HFFc6 (cell line): ENCODE measurements at regions not wholly inside any gene's neighbourhood (a gene's known extent, or its start where the extent isn't known, plus 50 kb on each side); places are given as distances from the start of the nearest gene placed in this dataset.

Experiments used
- DNase-seq: peaks from one replicate; pipeline ENCODE4 v3.0.0-alpha.2; 2018
- H3K27ac Mint-ChIP-seq: 2 replicates; pipeline ENCODE4 v1.8.0; 2020; ENCODE audit warnings: mild to moderate bottlenecking, mixed read lengths
- H3K27me3 Mint-ChIP-seq: 2 replicates; pipeline ENCODE4 v1.8.0; 2021; ENCODE audit warnings: mild to moderate bottlenecking, moderate library complexity, mixed read lengths; ENCODE audit not compliant: insufficient read depth
- H3K36me3 Mint-ChIP-seq: 2 replicates; pipeline ENCODE4 v1.8.0; 2021; ENCODE audit warnings: low read depth, mixed read lengths
- H3K4me1 Mint-ChIP-seq: 2 replicates; pipeline ENCODE4 v1.8.0; 2020; ENCODE audit warnings: low read depth, mixed read lengths
- H3K4me3 Mint-ChIP-seq: 2 replicates; pipeline ENCODE4 v1.8.0; 2020; ENCODE audit warnings: mild to moderate bottlenecking, moderate library complexity, mixed read lengths
- H3K9me3 Mint-ChIP-seq: 2 replicates; pipeline ENCODE4 v1.8.0; 2020; ENCODE audit warnings: mild to moderate bottlenecking, mixed read lengths
- CTCF ChIP-seq: fragments of 200-600 bp; sonication (generic); IDR thresholded peaks from 2 replicates; pipeline ENCODE4 v1.5.0; 2021; ENCODE audit warnings: antibody characterized with exemption, mild to moderate bottlenecking

GRCh38 chr7:119197172-119197876 lies 972.8 kb downstream of the ANKRD7 start:
- DNase-seq: no peak
- H3K4me1 Mint-ChIP-seq: no peaks in the 10 kb centered on the region
- TF ChIP-seq CTCF: no peak
- peaks cover 5% of the 10 kb centered on the region for H3K9me3 Mint-ChIP-seq
- no peak overlapping the region for H3K4me3 Mint-ChIP-seq
- H3K27me3 Mint-ChIP-seq: no peaks in the 10 kb centered on the region
- no peaks in the 10 kb centered on the region for H3K36me3 Mint-ChIP-seq
- no peak overlapping the region for H3K27ac Mint-ChIP-seq

DNA sequence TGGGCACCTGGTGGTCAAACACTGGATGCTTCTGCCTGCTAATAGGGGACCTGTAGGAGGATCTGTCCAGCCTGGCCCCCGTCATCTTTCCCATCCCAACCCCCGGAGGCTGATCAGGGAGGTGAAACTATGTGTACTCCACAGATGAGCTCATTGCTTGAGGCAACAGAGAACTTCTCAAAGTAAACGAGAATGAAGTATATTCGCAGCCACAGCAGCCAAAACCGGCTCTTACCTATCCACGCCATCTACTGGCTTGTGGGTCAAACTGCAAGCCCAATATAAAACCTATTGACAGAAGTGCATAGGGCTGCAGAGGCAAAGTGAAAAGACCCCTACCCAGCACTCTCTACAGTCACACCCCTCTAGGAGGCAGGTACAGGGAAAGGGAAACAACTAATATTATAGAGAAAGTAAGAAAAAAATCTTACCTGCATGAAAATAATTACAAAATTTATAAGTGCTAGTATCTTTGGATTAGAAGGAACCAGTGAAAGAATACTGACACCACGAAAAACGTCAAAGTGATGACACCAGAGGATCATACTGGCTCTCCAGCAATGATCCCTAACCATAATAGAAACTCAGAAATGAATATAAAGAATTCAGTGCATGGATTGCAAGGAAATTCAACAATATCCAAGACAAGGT lies 973.5 kb downstream of the ANKRD7 start:
- no peaks in the 10 kb centered on the region for H3K36me3 Mint-ChIP-seq
- H3K4me1 Mint-ChIP-seq: no peaks in the 10 kb centered on the region
- no peak overlapping the region for H3K27ac Mint-ChIP-seq
- H3K27me3 Mint-ChIP-seq: no peaks in the 10 kb centered on the region
- H3K4me3 Mint-ChIP-seq: no peak overlapping the region
- peak; percentile 6 for DNase-seq
- TF ChIP-seq CTCF: peak; percentile 70
- H3K9me3 Mint-ChIP-seq: peaks cover 5% of the 10 kb centered on the region

DNA sequence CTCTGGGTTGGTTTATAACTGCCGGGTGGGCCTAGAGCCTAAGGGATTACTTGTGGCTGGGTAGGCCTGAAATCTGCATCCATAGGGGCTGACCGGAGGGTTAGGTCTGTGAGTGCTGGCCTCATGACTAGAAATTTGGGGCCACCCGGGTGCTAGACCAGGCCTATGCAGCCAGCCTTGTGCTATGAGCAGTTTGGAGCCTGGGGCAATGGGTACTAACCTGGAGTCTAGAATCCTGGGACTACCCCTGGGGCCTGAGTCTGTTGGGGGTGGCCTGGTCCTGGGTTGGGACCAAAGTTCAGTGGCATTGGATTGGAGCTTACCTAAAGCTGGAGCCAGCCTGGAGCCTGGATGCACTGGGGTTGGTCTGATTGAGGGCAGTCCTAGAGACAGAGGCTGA lies 995.2 kb downstream of the ANKRD7 start:
- TF ChIP-seq CTCF: no peak
- Mint-ChIP-seq H3K4me3 (no peak overlapping the region), H3K27me3 (no peaks in the 10 kb centered on the region), H3K4me1 (no peaks in the 10 kb centered on the region), H3K9me3 (peaks cover 36% of the 10 kb centered on the region), H3K36me3 (no peaks in the 10 kb centered on the region), H3K27ac (no peak overlapping the region)
- DNase-seq: no peak

DNA sequence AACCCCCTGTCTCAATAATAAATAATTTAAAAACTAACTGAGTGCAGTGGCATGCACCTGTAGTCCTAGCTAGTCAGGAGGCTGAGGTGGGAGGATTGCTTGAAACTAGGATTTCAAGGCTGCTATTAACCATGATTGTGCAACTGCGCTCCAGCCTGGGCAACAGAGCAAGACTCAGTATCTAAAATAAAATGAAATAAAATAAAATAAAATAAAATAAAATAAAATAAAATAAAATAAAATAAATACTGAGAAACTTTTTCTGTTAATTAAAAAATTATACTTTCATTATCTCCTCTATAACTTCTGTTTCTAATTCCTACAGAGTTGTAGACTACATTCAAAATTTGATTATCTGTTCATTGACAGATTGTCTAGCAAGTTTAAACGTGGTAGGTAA lies 999.4 kb downstream of the ANKRD7 start:
- H3K27me3 Mint-ChIP-seq: no peaks in the 10 kb centered on the region
- no peak for DNase-seq
- H3K9me3 Mint-ChIP-seq: peaks cover 33% of the 10 kb centered on the region
- no peak overlapping the region for H3K27ac Mint-ChIP-seq
- H3K4me1 Mint-ChIP-seq: no peaks in the 10 kb centered on the region
- no peaks in the 10 kb centered on the region for H3K36me3 Mint-ChIP-seq
- H3K4me3 Mint-ChIP-seq: no peak overlapping the region
- TF ChIP-seq CTCF: no peak

- no peak overlapping the region for H3K4me3 Mint-ChIP-seq
- H3K9me3 Mint-ChIP-seq: peaks cover 17% of the 10 kb centered on the region
- H3K36me3 Mint-ChIP-seq: no peaks in the 10 kb centered on the region
- no peak for DNase-seq
- H3K4me1 Mint-ChIP-seq: no peaks in the 10 kb centered on the region
- H3K27ac Mint-ChIP-seq: no peak overlapping the region
- TF ChIP-seq CTCF: no peak
- no peaks in the 10 kb centered on the region for H3K27me3 Mint-ChIP-seq
Observed at GRCh38 chr7:119228482-119228881, 1004.0 kb downstream of the ANKRD7 start.
